ENCODE measurements at regions not wholly inside any gene's neighbourhood (a gene's known extent, or its start where the extent isn't known, plus 50 kb on each side); places are given as distances from the start of the nearest gene placed in this dataset.

DNA sequence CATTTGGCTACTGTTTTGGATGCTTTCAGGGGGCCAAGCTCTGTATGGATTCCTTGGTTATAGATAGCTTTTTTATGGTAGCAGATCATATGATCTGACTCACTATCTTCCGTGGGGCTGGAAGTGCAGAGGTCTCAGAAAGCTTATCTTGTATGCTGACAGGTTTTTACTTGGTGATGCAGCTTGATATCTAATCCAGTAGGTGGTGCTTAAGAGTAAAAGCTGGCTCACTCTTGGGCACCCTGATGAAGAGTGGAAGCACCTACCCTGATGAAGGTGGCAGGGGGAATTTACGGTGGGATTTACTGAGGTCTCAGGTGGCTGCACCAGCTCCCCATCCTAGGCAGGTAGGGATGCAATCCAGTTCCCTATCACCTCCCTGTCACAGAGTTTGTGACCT is 151.2 kb downstream of the PTBP2 start:
- DNase-seq (ENCODE audit: low spot score) (no peak), ATAC-seq (peak; percentile 93)
- H3K27me3 Mint-ChIP-seq (ENCODE audit: low read depth): no peaks in the 10 kb centered on the region
- 0 out of 2 replicates have a peak, but pooled peaks cover 2% of the 10 kb centered on the region for H3K36me3 Mint-ChIP-seq
- peaks cover 9% of the 10 kb centered on the region for H3K9me3 Mint-ChIP-seq
- no peak overlapping the region for H3K27ac Mint-ChIP-seq
- H3K4me1 Mint-ChIP-seq: no peaks in the 10 kb centered on the region
- CTCF ChIA-PET: interaction anchor here (0.9 to 1.5 kb wide), 5 partner anchors 10 to 178 kb away, joined by 3 to 16 read pairs (median 3); no protein-coding TSS in a partner anchor
- no peak for TF ChIP-seq NFE2L1 (CRISPR knock-in tag; IDR thresholded peaks at IDR 0.05)
- TF ChIP-seq, protein P1, sequence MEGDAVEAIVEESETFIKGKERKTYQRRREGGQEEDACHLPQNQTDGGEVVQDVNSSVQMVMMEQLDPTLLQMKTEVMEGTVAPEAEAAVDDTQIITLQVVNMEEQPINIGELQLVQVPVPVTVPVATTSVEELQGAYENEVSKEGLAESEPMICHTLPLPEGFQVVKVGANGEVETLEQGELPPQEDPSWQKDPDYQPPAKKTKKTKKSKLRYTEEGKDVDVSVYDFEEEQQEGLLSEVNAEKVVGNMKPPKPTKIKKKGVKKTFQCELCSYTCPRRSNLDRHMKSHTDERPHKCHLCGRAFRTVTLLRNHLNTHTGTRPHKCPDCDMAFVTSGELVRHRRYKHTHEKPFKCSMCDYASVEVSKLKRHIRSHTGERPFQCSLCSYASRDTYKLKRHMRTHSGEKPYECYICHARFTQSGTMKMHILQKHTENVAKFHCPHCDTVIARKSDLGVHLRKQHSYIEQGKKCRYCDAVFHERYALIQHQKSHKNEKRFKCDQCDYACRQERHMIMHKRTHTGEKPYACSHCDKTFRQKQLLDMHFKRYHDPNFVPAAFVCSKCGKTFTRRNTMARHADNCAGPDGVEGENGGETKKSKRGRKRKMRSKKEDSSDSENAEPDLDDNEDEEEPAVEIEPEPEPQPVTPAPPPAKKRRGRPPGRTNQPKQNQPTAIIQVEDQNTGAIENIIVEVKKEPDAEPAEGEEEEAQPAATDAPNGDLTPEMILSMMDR (IDR thresholded peaks at IDR 0.05): 0 out of 2 replicates have a peak, but pooled peaks have one; percentile 16
- POLR2A ChIA-PET: no interaction called here
- H3K4me3 Mint-ChIP-seq: no peak overlapping the region

DNA sequence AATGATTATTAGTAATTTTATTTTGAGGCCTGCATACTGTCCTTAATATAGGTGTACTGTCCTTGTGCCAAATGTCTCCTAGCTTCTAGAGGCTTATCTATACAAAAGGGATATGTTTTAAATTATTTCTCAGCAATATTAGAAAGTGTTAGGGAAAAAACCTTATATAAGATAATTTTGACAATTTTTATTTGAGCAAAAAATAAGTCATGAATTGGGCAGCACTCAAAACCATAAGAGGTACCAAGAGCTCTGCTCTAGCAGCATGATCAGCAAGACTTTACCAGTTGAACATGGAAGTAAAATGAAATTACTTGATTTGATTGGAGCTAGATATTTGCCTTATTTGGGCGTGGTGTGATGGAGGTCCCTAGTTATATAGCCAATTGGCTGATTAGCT is 157.1 kb downstream of the PTBP2 start:
- POLR2A ChIA-PET: no interaction called here
- DNase-seq (ENCODE audit: low spot score) (no peak), ATAC-seq (no peak)
- Mint-ChIP-seq H3K27ac (no peak overlapping the region), H3K36me3 (no peaks in the 10 kb centered on the region), H3K27me3 (ENCODE audit: low read depth) (no peaks in the 10 kb centered on the region), H3K4me3 (no peak overlapping the region), H3K4me1 (peaks cover 6% of the 10 kb centered on the region), H3K9me3 (peaks cover 14% of the 10 kb centered on the region; the same call in 1 of the 2 replicates)
- CTCF ChIA-PET: no interaction called here
- TF ChIP-seq CREB1 (CRISPR knock-in tag; IDR thresholded peaks at IDR 0.05) (no peak), CREM (CRISPR knock-in tag; IDR thresholded peaks at IDR 0.05) (no peak), ZBTB21 (CRISPR knock-in tag; IDR thresholded peaks at IDR 0.05; ENCODE audit: borderline replicate concordance) (no peak), NFYB (CRISPR knock-in tag; conservative IDR thresholded peaks at IDR 0.05; ENCODE audit: low read depth) (no peak), ZNF423 (CRISPR knock-in tag; IDR thresholded peaks at IDR 0.05) (no peak), ELF4 (CRISPR knock-in tag; IDR thresholded peaks at IDR 0.05; ENCODE audit: low read depth) (no peak), SOX15 (CRISPR knock-in tag; IDR thresholded peaks at IDR 0.05) (no peak), ZNF121 (CRISPR knock-in tag; IDR thresholded peaks at IDR 0.05) (no peak), FOXK1 (CRISPR knock-in tag; IDR thresholded peaks at IDR 0.05) (no peak), ZNF263 (CRISPR knock-in tag; IDR thresholded peaks at IDR 0.05; ENCODE audit: low read depth) (no peak), NR2C2 (CRISPR knock-in tag; IDR thresholded peaks at IDR 0.05) (no peak), ZNF671 (CRISPR knock-in tag; IDR thresholded peaks at IDR 0.05) (no peak), ZNF396 (CRISPR knock-in tag; IDR thresholded peaks at IDR 0.05; ENCODE audit: borderline replicate concordance) (no peak)
- TF ChIP-seq, protein P2, sequence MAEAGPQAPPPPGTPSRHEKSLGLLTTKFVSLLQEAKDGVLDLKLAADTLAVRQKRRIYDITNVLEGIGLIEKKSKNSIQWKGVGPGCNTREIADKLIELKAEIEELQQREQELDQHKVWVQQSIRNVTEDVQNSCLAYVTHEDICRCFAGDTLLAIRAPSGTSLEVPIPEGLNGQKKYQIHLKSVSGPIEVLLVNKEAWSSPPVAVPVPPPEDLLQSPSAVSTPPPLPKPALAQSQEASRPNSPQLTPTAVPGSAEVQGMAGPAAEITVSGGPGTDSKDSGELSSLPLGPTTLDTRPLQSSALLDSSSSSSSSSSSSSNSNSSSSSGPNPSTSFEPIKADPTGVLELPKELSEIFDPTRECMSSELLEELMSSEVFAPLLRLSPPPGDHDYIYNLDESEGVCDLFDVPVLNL (CRISPR knock-in tag; IDR thresholded peaks at IDR 0.05; ENCODE audit: borderline replicate concordance, low read depth): no peak
- TF ChIP-seq, protein P3, sequence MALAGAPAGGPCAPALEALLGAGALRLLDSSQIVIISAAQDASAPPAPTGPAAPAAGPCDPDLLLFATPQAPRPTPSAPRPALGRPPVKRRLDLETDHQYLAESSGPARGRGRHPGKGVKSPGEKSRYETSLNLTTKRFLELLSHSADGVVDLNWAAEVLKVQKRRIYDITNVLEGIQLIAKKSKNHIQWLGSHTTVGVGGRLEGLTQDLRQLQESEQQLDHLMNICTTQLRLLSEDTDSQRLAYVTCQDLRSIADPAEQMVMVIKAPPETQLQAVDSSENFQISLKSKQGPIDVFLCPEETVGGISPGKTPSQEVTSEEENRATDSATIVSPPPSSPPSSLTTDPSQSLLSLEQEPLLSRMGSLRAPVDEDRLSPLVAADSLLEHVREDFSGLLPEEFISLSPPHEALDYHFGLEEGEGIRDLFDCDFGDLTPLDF (CRISPR knock-in tag; IDR thresholded peaks at IDR 0.05): no peak
- TF ChIP-seq, protein P4, sequence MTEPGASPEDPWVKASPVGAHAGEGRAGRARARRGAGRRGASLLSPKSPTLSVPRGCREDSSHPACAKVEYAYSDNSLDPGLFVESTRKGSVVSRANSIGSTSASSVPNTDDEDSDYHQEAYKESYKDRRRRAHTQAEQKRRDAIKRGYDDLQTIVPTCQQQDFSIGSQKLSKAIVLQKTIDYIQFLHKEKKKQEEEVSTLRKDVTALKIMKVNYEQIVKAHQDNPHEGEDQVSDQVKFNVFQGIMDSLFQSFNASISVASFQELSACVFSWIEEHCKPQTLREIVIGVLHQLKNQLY (CRISPR knock-in tag; IDR thresholded peaks at IDR 0.05): no peak
- TF ChIP-seq, protein P5, sequence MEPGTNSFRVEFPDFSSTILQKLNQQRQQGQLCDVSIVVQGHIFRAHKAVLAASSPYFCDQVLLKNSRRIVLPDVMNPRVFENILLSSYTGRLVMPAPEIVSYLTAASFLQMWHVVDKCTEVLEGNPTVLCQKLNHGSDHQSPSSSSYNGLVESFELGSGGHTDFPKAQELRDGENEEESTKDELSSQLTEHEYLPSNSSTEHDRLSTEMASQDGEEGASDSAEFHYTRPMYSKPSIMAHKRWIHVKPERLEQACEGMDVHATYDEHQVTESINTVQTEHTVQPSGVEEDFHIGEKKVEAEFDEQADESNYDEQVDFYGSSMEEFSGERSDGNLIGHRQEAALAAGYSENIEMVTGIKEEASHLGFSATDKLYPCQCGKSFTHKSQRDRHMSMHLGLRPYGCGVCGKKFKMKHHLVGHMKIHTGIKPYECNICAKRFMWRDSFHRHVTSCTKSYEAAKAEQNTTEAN (CRISPR knock-in tag; IDR thresholded peaks at IDR 0.05): no peak
- TF ChIP-seq, protein P6, sequence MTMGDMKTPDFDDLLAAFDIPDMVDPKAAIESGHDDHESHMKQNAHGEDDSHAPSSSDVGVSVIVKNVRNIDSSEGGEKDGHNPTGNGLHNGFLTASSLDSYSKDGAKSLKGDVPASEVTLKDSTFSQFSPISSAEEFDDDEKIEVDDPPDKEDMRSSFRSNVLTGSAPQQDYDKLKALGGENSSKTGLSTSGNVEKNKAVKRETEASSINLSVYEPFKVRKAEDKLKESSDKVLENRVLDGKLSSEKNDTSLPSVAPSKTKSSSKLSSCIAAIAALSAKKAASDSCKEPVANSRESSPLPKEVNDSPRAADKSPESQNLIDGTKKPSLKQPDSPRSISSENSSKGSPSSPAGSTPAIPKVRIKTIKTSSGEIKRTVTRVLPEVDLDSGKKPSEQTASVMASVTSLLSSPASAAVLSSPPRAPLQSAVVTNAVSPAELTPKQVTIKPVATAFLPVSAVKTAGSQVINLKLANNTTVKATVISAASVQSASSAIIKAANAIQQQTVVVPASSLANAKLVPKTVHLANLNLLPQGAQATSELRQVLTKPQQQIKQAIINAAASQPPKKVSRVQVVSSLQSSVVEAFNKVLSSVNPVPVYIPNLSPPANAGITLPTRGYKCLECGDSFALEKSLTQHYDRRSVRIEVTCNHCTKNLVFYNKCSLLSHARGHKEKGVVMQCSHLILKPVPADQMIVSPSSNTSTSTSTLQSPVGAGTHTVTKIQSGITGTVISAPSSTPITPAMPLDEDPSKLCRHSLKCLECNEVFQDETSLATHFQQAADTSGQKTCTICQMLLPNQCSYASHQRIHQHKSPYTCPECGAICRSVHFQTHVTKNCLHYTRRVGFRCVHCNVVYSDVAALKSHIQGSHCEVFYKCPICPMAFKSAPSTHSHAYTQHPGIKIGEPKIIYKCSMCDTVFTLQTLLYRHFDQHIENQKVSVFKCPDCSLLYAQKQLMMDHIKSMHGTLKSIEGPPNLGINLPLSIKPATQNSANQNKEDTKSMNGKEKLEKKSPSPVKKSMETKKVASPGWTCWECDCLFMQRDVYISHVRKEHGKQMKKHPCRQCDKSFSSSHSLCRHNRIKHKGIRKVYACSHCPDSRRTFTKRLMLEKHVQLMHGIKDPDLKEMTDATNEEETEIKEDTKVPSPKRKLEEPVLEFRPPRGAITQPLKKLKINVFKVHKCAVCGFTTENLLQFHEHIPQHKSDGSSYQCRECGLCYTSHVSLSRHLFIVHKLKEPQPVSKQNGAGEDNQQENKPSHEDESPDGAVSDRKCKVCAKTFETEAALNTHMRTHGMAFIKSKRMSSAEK (CRISPR knock-in tag; IDR thresholded peaks at IDR 0.05; ENCODE audit: borderline replicate concordance): no peak
- TF ChIP-seq, protein P7, sequence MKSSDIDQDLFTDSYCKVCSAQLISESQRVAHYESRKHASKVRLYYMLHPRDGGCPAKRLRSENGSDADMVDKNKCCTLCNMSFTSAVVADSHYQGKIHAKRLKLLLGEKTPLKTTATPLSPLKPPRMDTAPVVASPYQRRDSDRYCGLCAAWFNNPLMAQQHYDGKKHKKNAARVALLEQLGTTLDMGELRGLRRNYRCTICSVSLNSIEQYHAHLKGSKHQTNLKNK (CRISPR knock-in tag; IDR thresholded peaks at IDR 0.05): no peak
- TF ChIP-seq, protein P8, sequence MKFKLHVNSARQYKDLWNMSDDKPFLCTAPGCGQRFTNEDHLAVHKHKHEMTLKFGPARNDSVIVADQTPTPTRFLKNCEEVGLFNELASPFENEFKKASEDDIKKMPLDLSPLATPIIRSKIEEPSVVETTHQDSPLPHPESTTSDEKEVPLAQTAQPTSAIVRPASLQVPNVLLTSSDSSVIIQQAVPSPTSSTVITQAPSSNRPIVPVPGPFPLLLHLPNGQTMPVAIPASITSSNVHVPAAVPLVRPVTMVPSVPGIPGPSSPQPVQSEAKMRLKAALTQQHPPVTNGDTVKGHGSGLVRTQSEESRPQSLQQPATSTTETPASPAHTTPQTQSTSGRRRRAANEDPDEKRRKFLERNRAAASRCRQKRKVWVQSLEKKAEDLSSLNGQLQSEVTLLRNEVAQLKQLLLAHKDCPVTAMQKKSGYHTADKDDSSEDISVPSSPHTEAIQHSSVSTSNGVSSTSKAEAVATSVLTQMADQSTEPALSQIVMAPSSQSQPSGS (CRISPR knock-in tag; IDR thresholded peaks at IDR 0.05; ENCODE audit: borderline replicate concordance, low read depth): no peak

Measured in WTC11 (cell line).